Cerebellar nuclear complex (tissue), 1 donor: ENCODE measurements at regions not wholly inside any gene's neighbourhood (a gene's known extent, or its start where the extent isn't known, plus 50 kb on each side); places are given as distances from the start of the nearest gene placed in this dataset.

ENCODE experiments used
- DNase-seq, 2 experiments: peaks; one replicate each; lab custom pipeline; 2025; lab: John Stamatoyannopoulos, UW

DNA sequence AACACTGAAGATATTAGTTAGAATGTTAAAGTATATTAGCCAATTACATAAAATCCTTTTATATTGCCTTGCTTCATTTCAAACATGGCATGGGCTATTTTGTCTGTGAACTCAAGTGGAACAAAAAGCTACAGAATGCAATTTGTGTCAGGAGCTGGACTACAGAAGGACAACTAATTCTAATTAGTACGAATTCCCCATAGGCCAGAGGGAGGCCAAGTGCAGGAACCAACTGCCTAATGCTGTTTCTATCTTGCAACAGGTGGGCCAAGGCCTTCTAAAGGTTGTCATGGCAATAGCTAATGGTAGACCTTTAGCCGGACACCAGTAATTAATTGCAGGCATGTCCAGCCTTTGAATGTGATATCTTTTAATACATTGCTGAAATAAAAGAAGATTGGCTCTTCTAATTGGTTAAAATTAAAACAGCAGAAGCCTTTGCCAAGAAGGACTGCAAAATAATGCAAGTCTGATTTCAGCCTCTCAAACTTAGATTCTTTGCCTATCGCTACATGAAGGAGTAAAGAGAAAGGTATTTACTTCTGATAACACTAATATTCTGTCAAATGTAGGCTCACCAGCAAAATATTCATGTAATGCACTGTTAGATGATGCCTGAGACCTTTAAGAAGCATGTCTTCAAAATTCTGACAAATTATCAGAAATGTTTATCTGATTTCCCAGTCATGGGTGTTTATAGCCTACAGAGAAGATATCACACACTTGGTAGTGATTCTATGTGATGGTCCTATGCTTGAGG, 232.1 kb downstream of the LMO4 start:
- no peak for DNase-seq

DNA sequence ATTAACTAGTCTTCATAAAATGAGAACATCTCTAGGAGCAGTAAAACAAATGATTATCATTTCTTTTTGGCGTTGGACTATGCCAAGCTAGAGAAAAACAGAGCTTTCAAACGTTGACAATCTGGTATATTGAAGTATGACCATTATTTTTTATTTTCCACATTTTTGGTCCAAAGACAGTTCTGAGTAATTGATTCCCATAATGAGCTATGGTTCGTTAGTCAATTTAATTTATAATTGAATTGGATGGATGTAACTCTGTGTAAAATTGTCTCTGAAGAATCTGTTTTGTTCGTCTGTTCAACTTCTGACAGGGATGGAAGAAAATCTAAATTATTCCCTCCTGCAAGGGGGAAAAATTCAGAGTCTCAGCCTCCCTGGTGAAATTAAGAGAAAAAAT, 234.5 kb downstream of the LMO4 start:
- no peak for DNase-seq

DNA sequence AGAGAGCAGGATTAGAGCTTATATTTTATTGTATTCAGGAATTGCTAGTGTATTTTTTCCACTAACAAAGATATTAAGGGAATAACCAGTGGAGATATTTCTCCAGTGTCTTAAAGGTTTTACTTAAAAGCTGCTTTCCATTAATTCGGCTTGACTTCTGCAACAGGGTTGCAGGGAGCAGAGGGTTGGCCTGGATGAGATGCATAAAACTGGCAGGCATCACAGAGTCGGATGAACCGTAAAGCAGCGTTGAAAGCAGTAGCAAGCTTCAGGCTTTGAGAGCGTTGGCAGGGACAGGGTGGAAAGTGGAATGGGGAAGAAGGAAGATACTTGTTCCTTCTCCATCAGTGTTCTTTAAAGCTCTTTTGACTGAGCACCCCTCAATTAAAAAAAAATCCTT, 237.2 kb downstream of the LMO4 start:
- DNase-seq, result no peak

DNA sequence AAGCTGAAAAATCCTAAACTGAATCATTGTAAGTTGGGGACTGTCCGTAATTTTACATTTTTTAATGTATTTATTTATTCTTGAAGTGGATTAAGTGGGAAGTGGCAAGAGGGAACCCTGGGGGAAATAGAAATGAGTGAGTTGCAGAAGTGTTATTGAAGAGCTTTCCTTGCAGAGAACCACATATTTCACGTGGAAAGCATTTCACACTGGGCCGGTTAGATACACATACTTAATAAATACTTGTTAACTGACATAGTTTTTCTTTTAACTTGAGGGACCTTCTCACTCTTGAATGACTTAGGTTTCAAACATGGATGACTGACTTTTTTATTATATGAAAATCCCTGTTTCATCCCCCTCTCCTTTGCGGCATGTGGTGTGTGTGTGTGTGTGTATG, 239.3 kb downstream of the LMO4 start:
- DNase-seq, result no peak

DNA sequence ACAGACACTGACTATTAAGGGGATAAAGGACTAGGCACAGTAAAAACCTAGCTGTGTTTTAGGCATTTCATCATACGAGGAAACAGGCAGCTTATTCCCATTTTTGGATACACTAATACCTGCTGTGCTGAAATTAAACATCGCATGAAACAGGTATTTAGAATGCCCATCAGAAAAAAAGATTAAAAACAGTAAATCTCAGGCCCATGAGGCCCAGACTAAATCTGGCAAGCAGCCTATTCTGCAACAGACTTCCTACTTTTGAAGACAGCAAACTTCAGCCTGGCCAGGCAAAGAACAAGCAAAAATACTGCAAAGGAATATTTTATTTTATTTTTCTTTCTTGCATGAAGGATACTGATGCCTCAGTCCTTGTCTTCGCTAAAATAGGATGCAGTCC, 240.2 kb downstream of the LMO4 start:
- no peak for DNase-seq

DNA sequence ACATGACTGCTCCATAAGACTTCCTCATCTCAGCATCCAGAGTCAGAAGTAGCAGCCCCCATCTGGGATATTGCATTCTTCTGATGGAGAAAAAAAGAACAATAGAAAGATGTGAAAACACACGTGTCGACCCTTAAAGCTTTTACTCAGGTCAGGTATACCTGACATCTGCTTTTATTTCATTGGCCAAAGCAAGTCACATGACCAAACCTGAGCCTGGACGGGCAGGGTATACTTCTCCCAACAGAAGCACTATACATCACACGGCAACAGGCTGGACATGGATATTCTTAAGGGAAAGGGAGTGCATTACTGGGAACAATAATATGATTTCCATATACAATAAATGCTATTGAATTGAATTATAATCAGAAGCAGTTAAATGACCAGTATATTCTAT, 243.3 kb downstream of the LMO4 start:
- DNase-seq, result no peak

DNA sequence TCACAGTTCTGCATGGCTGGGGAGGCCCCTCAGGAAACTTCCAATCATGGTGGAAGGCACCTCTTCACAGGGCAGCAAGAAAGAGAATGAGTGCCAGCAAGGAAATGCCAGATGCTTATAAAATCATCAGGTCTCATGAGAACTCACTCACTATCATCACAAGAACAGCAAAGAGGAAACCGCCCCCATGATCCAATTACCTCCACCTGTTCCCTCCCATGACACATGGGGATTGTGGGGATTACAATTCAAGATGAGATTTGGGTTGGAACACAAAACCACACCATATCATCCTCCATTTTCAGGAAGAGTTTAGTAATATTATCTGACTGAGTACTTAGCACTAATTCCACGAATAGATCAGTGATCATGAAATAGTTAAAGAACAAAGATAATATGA, 244.2 kb downstream of the LMO4 start:
- no peak for DNase-seq

DNA sequence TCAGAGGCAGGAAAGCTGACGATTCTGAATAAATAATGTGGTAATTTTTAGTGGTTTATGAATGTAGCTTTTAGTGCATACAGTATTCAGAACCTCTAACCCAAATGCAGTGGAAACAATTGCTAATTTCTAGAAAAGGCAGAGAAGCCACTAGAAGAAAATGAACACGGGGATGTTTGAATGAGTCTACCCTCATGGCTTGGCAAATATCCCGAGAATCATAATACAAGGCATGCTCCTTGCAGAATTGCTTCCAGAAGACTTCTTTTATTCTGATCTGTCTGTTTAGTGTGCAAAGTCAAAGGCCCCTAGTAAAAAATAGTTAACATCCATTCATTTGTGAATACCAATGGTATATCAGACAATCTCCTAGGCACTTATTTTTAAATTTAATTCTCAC, 246.8 kb downstream of the LMO4 start:
- DNase-seq, result no peak

DNA sequence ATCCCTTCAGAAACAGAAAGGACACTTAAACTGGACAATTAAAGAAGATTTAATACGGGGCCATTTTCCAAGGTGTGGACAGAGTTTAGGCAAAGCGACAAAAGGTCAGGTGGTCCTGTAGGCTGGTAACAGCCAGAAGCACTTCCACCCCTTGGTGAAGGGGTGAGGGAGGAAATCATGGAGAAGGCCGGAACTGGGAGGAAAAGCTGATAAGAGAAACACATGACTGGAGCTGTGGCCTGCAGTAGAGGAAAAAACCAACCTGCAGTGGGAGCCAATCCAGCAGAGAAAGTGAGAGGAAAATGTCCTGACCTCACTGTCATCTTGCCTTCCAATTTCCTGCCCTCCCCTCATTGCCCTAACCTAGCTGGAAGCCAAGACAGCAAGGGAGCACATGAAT, 249.8 kb downstream of the LMO4 start:
- no peak for DNase-seq

DNA sequence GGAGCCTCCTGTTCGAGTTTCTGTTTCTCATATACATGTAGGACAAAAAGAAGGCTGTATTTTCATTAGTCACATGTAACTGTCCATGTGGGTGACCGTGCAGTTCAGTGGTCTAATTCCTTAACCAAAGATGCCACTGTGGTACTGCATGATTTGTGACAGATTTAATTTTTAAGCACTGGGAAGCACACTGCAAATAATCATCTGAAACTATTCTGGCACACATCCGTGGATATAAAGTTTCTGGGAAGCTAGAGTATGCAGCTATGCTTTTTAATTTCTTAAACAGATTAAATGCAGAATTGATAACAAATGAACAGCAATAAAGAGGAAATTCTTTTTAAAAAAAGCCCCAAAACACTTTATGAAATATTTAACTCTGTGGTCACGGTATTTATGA, 254.8 kb downstream of the LMO4 start:
- no peak for DNase-seq

DNA sequence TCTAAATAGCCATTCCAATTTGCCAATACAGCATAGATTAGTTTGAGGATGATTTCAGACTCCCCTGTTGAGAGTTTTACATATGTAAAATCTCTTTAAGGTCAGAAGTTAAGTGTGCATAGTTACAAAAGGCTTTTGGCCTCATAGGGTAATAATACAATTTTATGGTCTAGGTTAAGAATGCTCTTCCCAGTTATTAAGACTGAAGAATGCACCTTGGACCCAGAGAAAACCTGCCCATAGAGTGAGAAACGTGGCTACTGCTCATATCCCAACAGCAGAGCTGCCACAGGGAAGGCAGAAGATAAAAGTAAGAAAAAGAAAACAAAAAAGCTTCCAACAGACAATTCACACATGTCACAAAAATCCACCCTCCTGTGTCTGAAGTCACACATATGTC, 255.9 kb downstream of the LMO4 start:
- no peak for DNase-seq

DNA sequence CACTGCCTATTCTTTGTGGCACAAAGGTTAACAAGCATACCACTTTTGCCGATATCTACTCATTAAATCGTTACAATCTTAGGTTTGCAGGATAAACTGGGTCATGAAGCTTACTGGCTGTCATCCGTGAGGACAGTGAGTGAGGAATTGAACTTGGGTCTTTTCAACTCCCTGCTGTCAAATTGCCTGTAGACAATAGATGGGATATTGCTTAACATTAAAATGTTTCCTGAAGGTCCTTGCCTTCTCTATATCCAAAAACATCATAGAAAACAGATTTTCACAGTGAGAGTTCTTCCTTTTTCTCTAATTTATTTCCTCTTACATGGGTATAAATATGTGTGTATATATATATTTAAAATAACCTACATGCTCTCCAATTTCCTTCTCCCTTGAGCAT, 257.8 kb downstream of the LMO4 start:
- no peak for DNase-seq

DNA sequence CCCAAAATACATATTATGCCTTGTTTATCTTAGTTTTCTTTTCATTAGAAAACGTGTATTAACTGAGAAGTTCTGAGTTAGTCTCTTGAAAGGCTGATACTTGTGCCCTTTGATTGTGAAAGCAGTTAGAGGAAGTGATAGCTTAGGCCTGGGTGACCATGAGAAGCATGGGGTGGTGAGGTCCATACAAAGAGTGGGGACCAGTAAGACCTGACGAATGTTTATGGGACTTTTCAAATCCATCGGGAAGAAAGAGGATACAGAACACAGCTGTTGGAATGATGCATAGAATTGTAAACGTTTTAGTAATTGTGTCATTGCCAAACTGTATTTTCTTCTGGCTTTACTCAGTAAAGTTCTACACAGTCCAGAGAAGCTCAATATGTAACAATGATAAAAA, 259.8 kb downstream of the LMO4 start:
- no peak for DNase-seq

DNA sequence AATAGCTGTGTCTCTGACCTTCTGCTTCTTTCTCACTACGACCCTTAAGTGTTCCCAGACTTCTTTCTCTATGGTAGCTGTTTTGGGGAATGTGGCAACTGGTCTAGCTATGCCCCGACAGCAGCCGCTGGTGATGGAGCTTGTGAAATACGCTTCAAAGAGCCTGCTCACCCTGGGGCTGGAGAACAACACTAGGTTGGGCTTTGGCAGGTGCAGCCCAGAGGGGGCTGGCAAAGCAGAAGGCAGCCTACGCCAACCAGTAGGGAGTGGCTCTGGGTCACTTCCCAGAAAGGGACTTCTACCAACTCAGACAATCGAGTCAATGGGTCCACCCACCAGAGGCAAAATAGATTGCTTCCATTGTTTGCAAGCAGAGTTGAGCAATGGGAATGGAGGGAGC, 262.8 kb downstream of the LMO4 start:
- DNase-seq, result no peak

DNA sequence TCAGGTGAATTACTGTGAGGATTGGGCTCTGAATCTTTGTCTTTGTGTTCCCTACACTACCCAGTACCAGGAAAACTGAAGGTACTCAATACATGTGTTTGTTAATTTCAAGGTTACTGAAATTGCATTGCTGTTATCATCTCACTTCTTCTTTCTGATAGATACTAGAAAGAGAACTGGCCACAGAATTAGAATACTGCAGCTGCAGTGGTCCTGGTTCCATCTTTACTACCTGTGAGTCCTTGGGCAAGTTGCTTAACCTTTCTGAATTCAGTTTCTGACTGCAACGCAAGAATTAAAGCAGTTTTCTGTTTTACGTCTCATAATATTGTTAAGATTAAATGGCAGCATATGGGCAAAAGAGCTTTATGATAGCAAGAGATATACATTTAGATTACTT, 263.5 kb downstream of the LMO4 start:
- DNase-seq, result no peak

DNA sequence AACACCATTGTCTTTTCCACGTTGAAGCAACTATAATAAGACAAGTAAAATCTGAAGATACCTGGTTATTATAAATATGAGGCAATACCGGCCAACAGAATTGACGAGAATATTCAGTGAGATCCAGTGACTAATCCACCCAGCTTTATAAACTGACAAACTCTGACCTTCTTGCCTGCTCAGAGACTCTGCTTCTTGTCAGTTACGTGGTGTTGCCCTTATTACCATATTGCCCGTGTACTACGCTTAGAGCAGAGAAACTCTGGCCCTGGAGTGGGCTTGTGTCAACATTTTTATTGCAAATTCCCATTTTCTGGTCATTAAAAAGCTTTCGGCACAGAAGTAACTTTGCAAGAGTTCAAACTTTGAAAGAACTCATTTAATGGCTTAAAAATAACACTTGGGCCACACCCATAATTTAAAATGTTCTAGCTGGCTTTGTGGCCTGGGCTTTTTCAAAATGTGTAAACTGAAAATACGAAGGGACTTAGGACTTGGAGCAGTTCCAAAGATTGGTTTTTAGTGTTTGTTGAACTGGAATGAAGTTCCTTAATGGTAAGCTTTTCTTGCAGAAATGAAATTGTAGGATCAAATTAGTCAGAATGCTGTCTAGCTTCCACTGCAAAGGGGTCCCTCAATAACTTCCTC, 266.2 kb downstream of the LMO4 start:
- no peak for DNase-seq

DNA sequence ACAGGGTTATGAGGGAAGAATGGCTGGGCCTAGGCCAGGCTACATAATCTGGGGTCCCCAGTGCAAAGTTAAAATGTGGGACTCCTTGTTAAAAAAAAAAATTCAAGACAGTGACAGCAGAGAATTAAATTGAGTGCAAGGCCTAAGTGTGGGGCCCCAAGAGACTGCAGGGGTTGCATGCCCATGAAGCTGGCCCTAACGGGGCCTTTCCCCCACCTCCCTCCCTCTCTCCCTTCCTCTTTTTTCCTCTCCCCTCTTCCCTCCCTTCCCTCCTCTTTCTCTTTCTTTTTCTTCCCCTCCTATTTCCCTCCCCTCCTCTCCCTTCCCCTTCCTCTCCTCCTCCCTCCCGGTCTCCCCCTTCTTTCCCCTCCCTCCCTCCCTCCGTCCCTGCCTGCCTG, 266.7 kb downstream of the LMO4 start:
- no peak for DNase-seq

DNA sequence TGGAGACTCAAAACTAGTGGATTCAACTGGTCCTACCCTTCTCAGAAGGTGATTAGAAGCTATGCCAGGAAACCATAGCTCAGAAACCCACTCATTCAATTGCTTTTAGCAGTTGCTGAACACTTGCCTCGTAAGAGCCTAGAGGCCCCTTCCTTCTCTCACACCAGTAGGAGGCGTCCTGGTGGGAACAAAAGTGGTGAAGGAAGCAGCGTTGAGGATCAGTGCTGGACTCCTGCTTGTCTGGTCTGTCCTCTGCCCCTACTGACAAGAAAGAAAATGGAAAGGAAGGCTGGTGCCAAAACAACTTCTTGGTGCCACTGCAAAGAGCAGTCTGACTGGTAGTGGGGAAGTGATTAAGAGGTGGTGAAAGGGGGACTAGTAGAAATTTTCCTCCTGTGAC, 269.7 kb downstream of the LMO4 start:
- no peak for DNase-seq

DNA sequence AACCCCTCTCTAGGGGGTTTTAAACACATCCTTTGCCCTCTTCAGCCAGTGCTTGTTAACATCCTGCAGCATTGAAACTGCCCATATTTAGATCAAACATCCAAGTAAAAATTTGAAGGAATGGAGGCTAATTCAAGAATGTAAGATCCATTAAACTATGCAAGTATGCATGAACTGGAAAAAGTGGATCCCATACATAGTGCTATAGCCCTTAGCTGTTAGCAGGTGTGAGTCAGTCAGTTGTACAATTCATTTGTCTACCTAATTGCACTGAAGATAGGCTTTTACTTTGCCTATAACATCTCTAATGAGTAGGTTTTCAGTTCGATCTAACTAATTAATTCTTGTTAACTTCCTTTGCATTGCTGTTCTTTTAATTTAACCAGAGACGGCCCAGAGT, 270.9 kb downstream of the LMO4 start:
- DNase-seq, result no peak

DNA sequence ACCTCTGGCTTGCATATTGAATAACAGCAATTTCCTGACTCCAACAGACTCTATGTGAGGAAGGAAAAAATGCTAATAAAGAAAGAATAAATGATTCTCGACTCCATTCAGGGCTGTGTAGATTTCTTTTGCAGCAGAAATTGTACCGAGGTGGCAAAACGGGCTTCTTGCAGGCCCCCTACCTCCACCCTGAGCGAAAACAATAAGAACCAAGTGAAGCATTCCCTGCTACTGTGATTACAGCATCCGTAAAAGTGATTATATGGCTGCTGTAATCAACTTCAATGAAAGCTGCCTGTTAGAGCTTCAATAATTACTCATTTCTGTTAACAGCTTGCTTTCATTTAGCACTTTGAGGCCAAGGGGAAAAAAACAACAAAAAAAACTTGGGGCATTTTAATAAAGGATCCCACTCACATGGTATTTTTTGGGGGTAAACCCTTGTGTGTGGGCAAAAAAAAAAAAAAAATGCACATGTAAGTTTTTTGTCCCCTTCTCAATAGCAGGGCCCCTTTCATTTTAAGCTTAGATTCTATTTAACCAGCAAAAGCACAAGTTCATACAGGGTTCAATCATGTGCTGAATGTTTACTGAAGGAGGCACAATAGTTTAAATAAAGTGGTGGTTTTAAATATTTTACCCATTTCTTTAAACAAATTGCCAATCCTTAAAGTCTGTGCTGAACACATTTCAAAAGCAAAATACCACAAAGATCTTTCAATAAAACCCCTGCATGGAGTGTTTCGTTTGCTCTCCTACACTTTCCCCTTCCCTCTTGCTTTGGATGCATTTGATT, 271.6 kb downstream of the LMO4 start:
- no peak for DNase-seq

DNA sequence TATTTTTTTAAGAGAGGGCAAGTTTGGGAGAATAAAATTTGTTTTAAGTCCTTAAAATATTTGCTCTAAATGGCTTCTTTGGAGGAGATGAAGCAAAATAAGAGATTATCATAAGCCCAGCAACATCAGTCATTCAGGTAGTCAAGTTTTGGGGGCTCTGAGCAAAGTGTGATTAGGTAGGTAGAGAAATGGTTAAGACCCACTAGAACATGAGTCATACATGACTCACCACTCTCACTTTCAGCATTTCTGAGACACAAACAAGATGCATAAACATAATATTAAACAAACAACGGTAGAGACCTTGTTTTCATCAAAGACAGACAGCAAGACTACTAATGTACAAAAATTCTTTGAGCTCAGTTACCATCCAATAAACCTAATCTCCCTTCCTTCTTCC, 272.2 kb downstream of the LMO4 start:
- DNase-seq, result no peak

DNA sequence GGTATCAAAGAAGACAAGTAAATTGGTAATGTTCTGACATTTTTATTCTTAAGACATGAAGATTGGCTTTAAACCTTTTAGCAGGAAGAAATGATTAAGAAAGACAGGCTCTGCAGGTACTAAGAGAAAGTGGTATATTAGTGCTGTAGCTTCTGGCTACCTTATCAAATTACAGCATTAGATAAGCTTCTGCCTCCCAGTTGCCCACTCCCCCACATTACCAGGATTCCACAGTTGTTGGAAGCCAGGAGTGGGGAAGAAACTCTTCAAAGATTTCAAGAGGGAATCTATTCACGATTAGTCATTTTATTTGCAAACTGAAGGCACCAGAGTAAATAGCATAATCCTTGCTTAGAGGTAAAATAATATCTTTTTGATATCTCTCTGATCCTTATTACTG, 274.9 kb downstream of the LMO4 start:
- DNase-seq, result no peak

DNA sequence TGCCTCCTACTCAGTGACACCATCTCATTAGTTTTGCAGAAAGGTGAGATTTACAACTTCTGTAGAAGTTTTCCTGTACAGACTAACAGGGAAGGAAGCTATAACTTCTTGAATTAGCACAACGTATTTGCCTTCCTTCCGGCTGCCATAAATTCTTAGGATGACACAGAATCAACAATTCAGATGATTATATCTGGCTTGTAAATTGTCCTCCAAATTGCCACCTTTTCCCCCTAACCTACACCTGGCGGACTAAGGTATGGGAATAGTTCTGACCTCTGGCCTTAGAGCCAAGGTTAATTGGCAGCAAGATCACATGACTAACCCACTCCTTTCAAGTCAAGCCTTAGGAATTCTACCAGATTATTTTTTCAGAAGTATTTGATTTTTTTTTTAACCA, 284.3 kb downstream of the LMO4 start:
- no peak for DNase-seq
